CD14-positive monocyte (primary cell): ENCODE measurements at regions not wholly inside any gene's neighbourhood (a gene's known extent, or its start where the extent isn't known, plus 50 kb on each side); places are given as distances from the start of the nearest gene placed in this dataset.

Experiments used
- DNase-seq, 3 donors: peaks; one replicate each; pipeline ENCODE4 v3.0.0-alpha.2; 2011 to 2022
- H2AFZ ChIP-seq: 2 replicates; pipeline ENCODE4 v1.6.0; 2012; ENCODE audit warnings: mild to moderate bottlenecking, low read depth, low read length, inconsistent platforms; ENCODE audit not compliant: insufficient read depth, poor library complexity, severe bottlenecking
- H3K27ac ChIP-seq, 2 donors: 1 replicate in 1 of 2; 2 replicates in 1 of 2; pipeline ENCODE4 v1.5.1; 2012 to 2013; ENCODE audit warnings: low read length in 2 of 2, control low read depth in 1 of 2, inconsistent platforms in 1 of 2, low read depth in 1 of 2, mild to moderate bottlenecking in 1 of 2
- H3K27me3 ChIP-seq, 2 donors: one replicate each; pipeline versions ENCODE4 v1.6.0 to v1.6.1; 2011 to 2013; ENCODE audit warnings: low read length in 2 of 2; ENCODE audit not compliant: control insufficient read depth in 2 of 2, insufficient read depth in 2 of 2
- H3K36me3 ChIP-seq, 2 donors: replicated peaks in 1 of 2; 1 replicate in 1 of 2; 2 replicates in 1 of 2; pipeline versions ENCODE4 v1.5.1 to v1.6.1; 2012 to 2013; ENCODE audit warnings: low read length in 2 of 2, control low read depth in 1 of 2, inconsistent platforms in 1 of 2, mild to moderate bottlenecking in 1 of 2; ENCODE audit not compliant: insufficient read depth in 2 of 2, control insufficient read depth in 1 of 2
- H3K4me1 ChIP-seq, 2 donors: 1 replicate in 1 of 2; 2 replicates in 1 of 2; pipeline versions ENCODE4 v1.5.1 to v1.6.1; 2012 to 2013; ENCODE audit warnings: low read length in 2 of 2, control low read depth in 1 of 2, inconsistent platforms in 1 of 2, mild to moderate bottlenecking in 1 of 2, moderate library complexity in 1 of 2; ENCODE audit not compliant: insufficient read depth in 2 of 2, control insufficient read depth in 1 of 2
- H3K4me2 ChIP-seq: replicated peaks from 2 replicates; pipeline ENCODE3; 2012; ENCODE audit warnings: low read length, moderate library complexity, mild to moderate bottlenecking; ENCODE audit not compliant: poor library complexity, severe bottlenecking; ENCODE audit errors: extremely low read depth
- H3K4me3 ChIP-seq, 3 experiments: fragments of 200-600 bp in 1 of 3; sonication (generic) in 1 of 3; replicated peaks in 1 of 3; 1 replicate in 2 of 3; 2 replicates in 1 of 3; pipeline ENCODE4 v1.5.1; 2011 to 2013; ENCODE audit warnings: low read length in 3 of 3, mild to moderate bottlenecking in 3 of 3, control low read depth in 2 of 3, low read depth in 2 of 3, inconsistent platforms in 1 of 3, moderate library complexity in 1 of 3
- H3K79me2 ChIP-seq: 2 replicates; pipeline ENCODE4 v1.6.0; 2012; ENCODE audit warnings: mild to moderate bottlenecking, control low read depth, inconsistent platforms, low read length, moderate library complexity; ENCODE audit not compliant: insufficient read depth
- H3K9ac ChIP-seq: 2 replicates; pipeline ENCODE4 v1.6.0; 2017; ENCODE audit warnings: low read length, mild to moderate bottlenecking; ENCODE audit not compliant: insufficient read depth, poor library complexity, severe bottlenecking
- H3K9me3 ChIP-seq, 2 donors: replicated peaks in 1 of 2; 1 replicate in 1 of 2; 2 replicates in 1 of 2; pipeline versions ENCODE4 v1.5.1 to v1.6.1; 2012 to 2013; ENCODE audit warnings: low read length in 2 of 2, control low read depth in 1 of 2; ENCODE audit not compliant: control insufficient read depth in 1 of 2, insufficient read depth in 1 of 2
- H4K20me1 ChIP-seq: 2 replicates; pipeline ENCODE4 v1.6.0; 2012; ENCODE audit warnings: mild to moderate bottlenecking, low read length, control low read depth, moderate library complexity; ENCODE audit not compliant: insufficient read depth
- H3K27ac Mint-ChIP-seq, 7 donors: one replicate each; pipeline ENCODE4 v1.8.0; 2020; ENCODE audit warnings: mild to moderate bottlenecking in 7 of 7, mixed read lengths in 7 of 7, moderate library complexity in 6 of 7, inconsistent platforms in 2 of 7
- H3K27me3 Mint-ChIP-seq, 3 donors: one replicate each; pipeline ENCODE4 v1.8.0; 2021 to 2022; ENCODE audit warnings: low read depth in 3 of 3, mild to moderate bottlenecking in 3 of 3, mixed read lengths in 3 of 3, moderate library complexity in 3 of 3, inconsistent platforms in 1 of 3
- H3K36me3 Mint-ChIP-seq, 2 donors: one replicate each; pipeline ENCODE4 v1.8.0; 2020; ENCODE audit warnings: mixed read lengths in 2 of 2, inconsistent platforms in 1 of 2, mild to moderate bottlenecking in 1 of 2
- H3K4me1 Mint-ChIP-seq: one replicate; pipeline ENCODE4 v1.8.0; 2020; ENCODE audit warnings: mild to moderate bottlenecking, mixed read lengths
- H3K4me3 Mint-ChIP-seq, 2 donors: one replicate each; pipeline ENCODE4 v1.8.0; 2020; ENCODE audit warnings: mild to moderate bottlenecking in 2 of 2, mixed read lengths in 2 of 2, moderate library complexity in 1 of 2
- H3K9me3 Mint-ChIP-seq, 7 donors: one replicate each; pipeline ENCODE4 v1.8.0; 2020 to 2022; ENCODE audit warnings: mixed read lengths in 7 of 7, mild to moderate bottlenecking in 6 of 7, moderate library complexity in 6 of 7, inconsistent platforms in 2 of 7
- CTCF ChIP-seq: fragments of 200-600 bp; IDR thresholded peaks from one replicate; pipeline ENCODE4 v1.8.0; 2022; ENCODE audit warnings: antibody characterized with exemption, mild to moderate bottlenecking
- WGBS: methylation state at CpG from one replicate; pipeline ENCODE4 v1.1.5; 2013; ENCODE audit warnings: missing lambda C conversion rate; ENCODE audit not compliant: insufficient coverage; 5-methylcytosine and 5-hydroxymethylcytosine counted together
- intact Hi-C, 2 donors: fragments of 100-400 bp; cut with micrococcal nuclease; formaldehyde crosslinking; loops; one replicate each; pipeline versions ENCODE4 v1.15.0 to v1.15.1; 2023

DNA sequence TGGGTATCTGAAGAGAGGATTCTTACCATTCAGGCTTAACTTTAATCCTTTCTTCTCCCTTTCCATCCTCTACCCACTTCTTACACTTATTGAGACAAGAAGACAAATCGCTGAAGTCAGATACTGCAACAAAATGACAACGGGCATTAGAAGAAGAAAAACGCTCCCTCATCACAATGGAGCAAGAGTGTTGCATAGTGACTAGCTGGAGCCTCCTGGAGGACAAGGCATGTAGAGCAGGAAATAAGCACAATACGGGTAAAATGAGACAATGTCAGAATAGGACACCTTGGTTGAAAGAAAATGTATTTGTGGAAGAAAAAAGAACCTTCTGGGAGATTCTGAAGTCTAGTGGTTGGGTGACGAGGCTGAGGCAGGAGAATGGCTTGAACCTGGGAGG is 501.0 kb downstream of the RERGL start:
- no peak for DNase-seq
- no peak overlapping the region for H3K4me3 Mint-ChIP-seq
- WGBS, result 89% methylated on average over 3 of the region's 5 CpGs
- no peak for TF ChIP-seq CTCF
- H3K79me2 ChIP-seq, result no peaks in the 10 kb centered on the region
- H3K9ac ChIP-seq, result no peak overlapping the region
- H3K4me2 ChIP-seq, result no peak overlapping the region
- no peaks in the 10 kb centered on the region for H3K4me1 ChIP-seq
- no peak overlapping the region for H3K4me3 ChIP-seq
- no peaks in the 10 kb centered on the region for H3K27me3 Mint-ChIP-seq
- peaks cover 0 to 4% of the 10 kb centered on the region in 2 donors for H3K9me3 ChIP-seq
- no peaks in the 10 kb centered on the region for H3K36me3 ChIP-seq
- no peaks in the 10 kb centered on the region for H3K36me3 Mint-ChIP-seq
- peaks cover 0 to 4% (median 0%) of the 10 kb centered on the region in 7 donors for H3K9me3 Mint-ChIP-seq
- H3K27ac ChIP-seq, result no peak overlapping the region
- H3K4me1 Mint-ChIP-seq, result no peaks in the 10 kb centered on the region
- no peaks in the 10 kb centered on the region for H3K27me3 ChIP-seq
- no peak overlapping the region for H2AFZ ChIP-seq
- H3K27ac Mint-ChIP-seq, result no peak overlapping the region
- intact Hi-C loops, result no loop called here
- no peaks in the 10 kb centered on the region for H4K20me1 ChIP-seq

- Mint-ChIP-seq H3K9me3 (peaks cover 0 to 6% (median 0%) of the 10 kb centered on the region in 7 donors), H3K36me3 (no peaks in the 10 kb centered on the region), H3K4me1 (no peaks in the 10 kb centered on the region), H3K4me3 (no peak overlapping the region), H3K27me3 (peaks cover 0 to 2% (median 0%) of the 10 kb centered on the region in 3 donors), H3K27ac (no peak overlapping the region)
- no peaks in the 10 kb centered on the region for H3K79me2 ChIP-seq
- intact Hi-C loops, result no loop called here
- DNase-seq, result no peak
- H3K4me3 ChIP-seq, result no peak overlapping the region
- no peak overlapping the region for H3K27ac ChIP-seq
- WGBS, result 87% methylated on average over 3 of the region's 6 CpGs
- H3K4me1 ChIP-seq, result no peaks in the 10 kb centered on the region
- no peak overlapping the region for H2AFZ ChIP-seq
- H4K20me1 ChIP-seq, result no peaks in the 10 kb centered on the region
- no peak overlapping the region for H3K9ac ChIP-seq
- no peak overlapping the region for H3K4me2 ChIP-seq
- TF ChIP-seq CTCF, result no peak
- peaks cover 0 to 3% of the 10 kb centered on the region in 2 donors for H3K9me3 ChIP-seq
- H3K36me3 ChIP-seq, result no peaks in the 10 kb centered on the region
- H3K27me3 ChIP-seq, result no peaks in the 10 kb centered on the region
Observed at GRCh38 chr12:17579205-17580026, 510.6 kb downstream of the RERGL start.
